GM12892 (cell line): ENCODE measurements at regions not wholly inside any gene's neighbourhood (a gene's known extent, or its start where the extent isn't known, plus 50 kb on each side); places are given as distances from the start of the nearest gene placed in this dataset.
"Not testable (repeated sequence)": the region's sequence is repeated elsewhere in the genome, so short reads cannot be mapped to it uniquely, and the experiment has no call there.

Experiments used
- DNase-seq: peaks from one replicate; pipeline ENCODE4 v3.0.0; 2011; ENCODE audit not compliant: insufficient read length
- FAIRE-seq: peaks from 2 replicates; lab custom pipeline; 2011; peaks lifted over from hg19 to GRCh38; lab: Jason Lieb, UNC
- POLR2A ChIP-seq: IDR thresholded peaks from 2 replicates; pipeline ENCODE4 v1.6.1; 2011; ENCODE audit warnings: low read depth, low read length, control low read depth
- POLR2AphosphoS5 ChIP-seq: IDR thresholded peaks from 2 replicates; pipeline ENCODE4 v1.6.1; 2011; ENCODE audit warnings: low read depth, low read length, control low read depth
- TAF1 ChIP-seq: IDR thresholded peaks from 2 replicates; pipeline ENCODE4 v1.6.1; 2011; ENCODE audit warnings: low read depth, mild to moderate bottlenecking, control low read depth, low read length, borderline replicate concordance

GRCh38 chrX:87975365-87975764, 457.8 kb downstream of the KLHL4 start:
- no peak for DNase-seq
- FAIRE-seq = no peak
- no peak for TF ChIP-seq POLR2A
- no peak for TF ChIP-seq POLR2AphosphoS5

GRCh38 chrX:88007873-88008272, 490.3 kb downstream of the KLHL4 start:
- not testable (repeated sequence) for DNase-seq, FAIRE-seq

- FAIRE-seq (no peak), DNase-seq (no peak)
- TF ChIP-seq POLR2AphosphoS5 = no peak
- TF ChIP-seq POLR2A = no peak
- TF ChIP-seq TAF1 = no peak
These were observed 506.4 kb downstream of the KLHL4 start for GRCh38 chrX:88024022-88024421.

- no peak for DNase-seq
- TF ChIP-seq POLR2A = no peak
- TF ChIP-seq TAF1 = no peak
- no peak for TF ChIP-seq POLR2AphosphoS5
- no peak for FAIRE-seq
These were observed 554.9 kb downstream of the KLHL4 start for GRCh38 chrX:88072339-88073030.

DNA sequence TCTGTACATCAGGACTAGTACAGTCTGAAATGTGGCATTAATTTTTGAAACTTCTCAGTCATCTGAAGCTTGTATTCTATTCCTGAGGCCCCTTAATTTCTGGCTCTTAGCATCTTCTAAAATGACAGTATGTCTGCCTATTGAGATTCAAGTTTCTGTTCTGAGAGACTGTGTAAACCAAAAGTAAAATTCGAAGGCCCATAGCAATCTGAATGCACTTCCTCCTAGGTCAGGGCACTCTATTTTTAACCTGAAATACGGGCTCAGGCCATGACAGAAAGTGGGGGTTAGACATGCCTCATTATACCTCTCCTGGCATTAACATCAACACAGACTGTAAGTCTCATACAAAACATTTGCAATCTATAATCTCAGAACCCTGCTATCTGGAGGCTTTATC, 584.4 kb downstream of the KLHL4 start:
- TF ChIP-seq TAF1 = no peak
- TF ChIP-seq POLR2A = no peak
- no peak for TF ChIP-seq POLR2AphosphoS5
- no peak for FAIRE-seq

DNA sequence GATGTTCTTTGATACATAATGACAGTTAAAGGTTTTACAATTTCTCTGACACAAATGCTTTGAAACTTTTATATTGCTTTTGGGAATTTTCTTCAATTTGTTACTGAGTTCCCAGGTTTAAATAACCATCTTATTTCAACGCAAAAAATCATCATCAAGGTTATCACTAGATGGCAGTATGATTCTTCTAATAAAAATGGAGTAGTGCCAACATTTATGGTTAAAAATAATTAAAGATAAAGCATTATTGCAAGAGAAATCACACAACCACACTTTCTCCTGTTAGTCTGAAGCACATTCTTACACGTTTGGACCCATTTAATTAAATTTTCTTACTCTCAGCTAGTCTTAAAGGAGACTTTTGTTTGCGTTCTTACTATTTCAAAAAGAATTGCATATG, 611.3 kb upstream of the CPXCR1 start:
- DNase-seq (no peak), FAIRE-seq (no peak)
- no peak for TF ChIP-seq TAF1
- no peak for TF ChIP-seq POLR2A
- no peak for TF ChIP-seq POLR2AphosphoS5

More for the DNA sequence above, 584.4 kb downstream of the KLHL4 start:
- no peak for DNase-seq

GRCh38 chrX:88136328-88136727, 610.7 kb upstream of the CPXCR1 start:
- DNase-seq (no peak), FAIRE-seq (no peak)
- TF ChIP-seq POLR2AphosphoS5 (no peak), TAF1 (no peak)

DNA sequence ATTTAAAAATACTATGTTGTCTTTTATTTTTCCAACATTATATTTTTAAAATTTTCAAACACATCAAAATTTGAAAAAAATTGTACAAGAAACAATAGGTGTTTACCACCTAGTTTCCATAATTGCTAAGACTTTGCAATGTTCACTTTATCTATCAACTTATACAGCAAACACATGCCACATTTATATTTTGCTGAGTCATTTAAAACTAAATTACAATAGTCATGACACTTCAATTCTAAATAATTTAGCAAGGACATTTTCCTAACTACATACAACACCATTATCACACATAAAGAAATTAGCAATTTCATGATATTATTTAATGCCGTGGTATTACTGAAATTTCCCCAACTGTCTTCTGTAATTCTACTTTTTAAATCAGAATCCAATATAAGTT, 600.4 kb upstream of the CPXCR1 start:
- no peak for FAIRE-seq
- TF ChIP-seq POLR2A = no peak
- TF ChIP-seq POLR2AphosphoS5 = no peak
- no peak for TF ChIP-seq TAF1
- no peak for DNase-seq

DNA sequence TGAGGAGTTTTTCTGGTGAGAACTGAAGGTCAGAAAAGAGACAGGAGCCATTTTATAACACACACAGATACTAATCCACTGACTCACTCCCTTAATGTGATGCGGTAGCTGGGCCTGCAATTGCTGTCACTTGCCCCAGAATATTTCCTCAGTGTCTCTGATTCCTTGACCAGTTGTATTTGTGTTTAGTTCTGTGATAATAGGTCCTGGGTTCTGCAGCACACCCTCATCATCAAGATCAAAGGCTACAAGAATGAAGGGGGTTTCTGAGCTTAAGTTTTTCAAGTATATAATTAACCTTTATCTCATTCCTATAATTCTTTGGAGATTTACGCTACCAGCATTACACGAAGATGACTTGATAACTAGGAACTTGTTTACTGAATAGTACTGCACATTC, 576.5 kb upstream of the CPXCR1 start:
- DNase-seq (no peak), FAIRE-seq (no peak)
- TF ChIP-seq TAF1 = no peak
- TF ChIP-seq POLR2AphosphoS5 = no peak
- no peak for TF ChIP-seq POLR2A

- not testable (repeated sequence) for FAIRE-seq, DNase-seq
These were observed 573.0 kb upstream of the CPXCR1 start for GRCh38 chrX:88173932-88174440.

GRCh38 chrX:88202149-88202548, 544.9 kb upstream of the CPXCR1 start:
- no peak for TF ChIP-seq TAF1
- TF ChIP-seq POLR2A = no peak
- no peak for TF ChIP-seq POLR2AphosphoS5
- DNase-seq = no peak
- FAIRE-seq = no peak

- no peak for DNase-seq
- TF ChIP-seq POLR2AphosphoS5 (no peak), TAF1 (no peak), POLR2A (no peak)
- FAIRE-seq = no peak
These were observed 503.0 kb upstream of the CPXCR1 start for GRCh38 chrX:88244066-88244465.

DNA sequence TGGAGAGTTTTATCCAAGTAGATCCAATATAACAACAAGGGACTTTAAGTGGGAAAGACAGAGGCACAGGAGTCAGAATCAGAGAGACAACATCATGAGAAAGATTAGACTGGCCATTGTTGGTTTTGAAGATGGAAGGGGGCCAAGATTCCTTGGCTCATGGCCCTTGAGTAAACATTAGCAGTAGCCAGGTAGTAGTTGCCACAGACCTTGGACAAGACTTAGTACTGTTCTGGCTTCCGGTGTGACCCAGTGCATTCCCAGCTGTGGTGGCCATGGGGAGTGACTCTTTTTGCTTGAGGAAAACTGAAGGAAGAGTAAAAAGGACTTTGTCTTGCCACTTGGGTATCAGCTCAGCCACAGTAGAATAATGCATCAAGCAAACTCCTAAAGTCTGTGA, 462.2 kb upstream of the CPXCR1 start:
- DNase-seq (no peak), FAIRE-seq (no peak)
- TF ChIP-seq POLR2AphosphoS5 = no peak
- no peak for TF ChIP-seq TAF1

GRCh38 chrX:88313972-88314371, 433.1 kb upstream of the CPXCR1 start:
- DNase-seq, FAIRE-seq: not testable (repeated sequence)
